ENCODE measurements at regions not wholly inside any gene's neighbourhood (a gene's known extent, or its start where the extent isn't known, plus 50 kb on each side); places are given as distances from the start of the nearest gene placed in this dataset.

DNA sequence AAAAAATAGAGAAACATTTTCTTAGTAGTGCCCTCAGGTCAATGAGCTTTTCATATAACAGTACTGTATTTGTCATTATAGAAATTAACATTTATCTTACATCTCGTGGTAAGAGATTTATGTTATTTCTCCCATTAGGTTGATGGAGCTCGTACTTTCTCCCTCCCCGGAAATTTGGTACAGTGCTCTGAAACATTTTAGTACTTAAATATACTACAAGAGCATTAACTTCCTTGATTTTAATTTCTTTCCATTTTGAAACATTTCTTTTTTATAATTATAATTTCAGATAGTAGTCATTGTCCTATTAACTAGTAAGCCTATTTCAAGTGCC is 205.4 kb downstream of the MBL2 start:
- Histone ChIP-seq H3K4me1 (no peaks in the 10 kb centered on the region), H3K36me3 (no peaks in the 10 kb centered on the region), H3K27ac (no peak overlapping the region), H3K27me3 (no peaks in the 10 kb centered on the region), H3K4me3 (no peak overlapping the region), H3K9me3 (no peaks in the 10 kb centered on the region)
- DNase-seq = no peak
- TF ChIP-seq POLR2A (IDR thresholded peaks at IDR 0.05) (no peak), EP300 (IDR thresholded peaks at IDR 0.05) (no peak), POLR2AphosphoS5 (IDR thresholded peaks at IDR 0.05) (no peak)
- TF ChIP-seq, protein P1, sequence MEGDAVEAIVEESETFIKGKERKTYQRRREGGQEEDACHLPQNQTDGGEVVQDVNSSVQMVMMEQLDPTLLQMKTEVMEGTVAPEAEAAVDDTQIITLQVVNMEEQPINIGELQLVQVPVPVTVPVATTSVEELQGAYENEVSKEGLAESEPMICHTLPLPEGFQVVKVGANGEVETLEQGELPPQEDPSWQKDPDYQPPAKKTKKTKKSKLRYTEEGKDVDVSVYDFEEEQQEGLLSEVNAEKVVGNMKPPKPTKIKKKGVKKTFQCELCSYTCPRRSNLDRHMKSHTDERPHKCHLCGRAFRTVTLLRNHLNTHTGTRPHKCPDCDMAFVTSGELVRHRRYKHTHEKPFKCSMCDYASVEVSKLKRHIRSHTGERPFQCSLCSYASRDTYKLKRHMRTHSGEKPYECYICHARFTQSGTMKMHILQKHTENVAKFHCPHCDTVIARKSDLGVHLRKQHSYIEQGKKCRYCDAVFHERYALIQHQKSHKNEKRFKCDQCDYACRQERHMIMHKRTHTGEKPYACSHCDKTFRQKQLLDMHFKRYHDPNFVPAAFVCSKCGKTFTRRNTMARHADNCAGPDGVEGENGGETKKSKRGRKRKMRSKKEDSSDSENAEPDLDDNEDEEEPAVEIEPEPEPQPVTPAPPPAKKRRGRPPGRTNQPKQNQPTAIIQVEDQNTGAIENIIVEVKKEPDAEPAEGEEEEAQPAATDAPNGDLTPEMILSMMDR (IDR thresholded peaks at IDR 0.05) = no peak
- ATAC-seq (ENCODE audit: low FRiP score in 2 of 2) = no peak
- 83 to 86% methylated on average over 3 of the region's 3 CpGs for WGBS, 2 donors

DNA sequence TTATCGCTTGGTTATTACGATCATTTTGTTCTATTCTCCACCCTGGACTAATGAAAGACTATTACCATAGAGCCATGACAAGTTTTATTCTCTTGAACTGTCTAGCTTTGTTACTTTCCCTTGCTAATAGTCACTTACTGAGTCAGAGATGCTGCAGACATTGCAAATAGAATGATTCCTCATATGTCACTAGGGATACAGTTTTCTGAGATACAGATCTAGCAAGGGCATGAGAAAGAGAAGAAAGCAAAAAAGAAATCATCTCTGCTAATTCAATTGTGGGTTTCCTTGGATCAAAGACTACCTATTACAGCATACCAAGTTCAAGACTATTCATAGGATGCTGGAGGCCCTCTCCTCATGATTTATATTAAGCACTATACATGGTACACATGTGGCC is 204.3 kb downstream of the MBL2 start:
- Histone ChIP-seq H3K9me3 (no peaks in the 10 kb centered on the region), H3K27me3 (no peaks in the 10 kb centered on the region), H3K4me3 (no peak overlapping the region), H3K4me1 (no peaks in the 10 kb centered on the region), H3K36me3 (no peaks in the 10 kb centered on the region), H3K27ac (no peak overlapping the region)
- DNase-seq (no peak), ATAC-seq (ENCODE audit: low FRiP score in 2 of 2) (no peak)
- no peak for TF ChIP-seq POLR2AphosphoS5 (IDR thresholded peaks at IDR 0.05)
- TF ChIP-seq POLR2A (IDR thresholded peaks at IDR 0.05) = no peak
- TF ChIP-seq EP300 (IDR thresholded peaks at IDR 0.05) = no peak
- TF ChIP-seq, protein P1 (IDR thresholded peaks at IDR 0.05) = no peak
- WGBS, 2 donors = 94 to 95% methylated on average over 2 of the region's 2 CpGs

DNA sequence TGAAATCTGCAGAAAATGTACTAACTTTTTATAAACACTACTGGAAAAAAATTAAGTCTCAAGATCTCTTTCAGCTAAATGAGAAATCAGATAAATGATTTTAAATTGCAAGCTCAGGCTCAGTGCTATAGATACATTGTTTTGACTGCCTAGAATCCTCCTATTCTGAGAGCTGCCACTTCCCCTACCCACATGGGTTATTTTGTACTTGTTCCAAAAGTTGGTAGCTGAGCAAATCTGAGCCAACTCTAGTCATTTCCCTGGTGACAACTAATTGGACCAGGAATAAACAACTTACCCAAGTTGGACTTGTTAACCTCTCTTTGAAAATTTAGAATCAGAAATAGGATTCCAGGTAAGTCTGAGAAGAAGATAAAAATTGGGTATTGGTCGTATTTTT is 202.1 kb downstream of the MBL2 start:
- Histone ChIP-seq H3K36me3 (no peaks in the 10 kb centered on the region), H3K9me3 (no peaks in the 10 kb centered on the region), H3K4me1 (no peaks in the 10 kb centered on the region), H3K4me3 (no peak overlapping the region), H3K27ac (no peak overlapping the region), H3K27me3 (no peaks in the 10 kb centered on the region)
- WGBS, 2 donors = 85 to 88% methylated on average over 1 of the region's 1 CpG
- TF ChIP-seq POLR2A (IDR thresholded peaks at IDR 0.05) (no peak), EP300 (IDR thresholded peaks at IDR 0.05) (no peak), POLR2AphosphoS5 (IDR thresholded peaks at IDR 0.05) (no peak)
- TF ChIP-seq, protein P1 (IDR thresholded peaks at IDR 0.05) = no peak
- ATAC-seq (ENCODE audit: low FRiP score in 2 of 2) = no peak
- DNase-seq = no peak

DNA sequence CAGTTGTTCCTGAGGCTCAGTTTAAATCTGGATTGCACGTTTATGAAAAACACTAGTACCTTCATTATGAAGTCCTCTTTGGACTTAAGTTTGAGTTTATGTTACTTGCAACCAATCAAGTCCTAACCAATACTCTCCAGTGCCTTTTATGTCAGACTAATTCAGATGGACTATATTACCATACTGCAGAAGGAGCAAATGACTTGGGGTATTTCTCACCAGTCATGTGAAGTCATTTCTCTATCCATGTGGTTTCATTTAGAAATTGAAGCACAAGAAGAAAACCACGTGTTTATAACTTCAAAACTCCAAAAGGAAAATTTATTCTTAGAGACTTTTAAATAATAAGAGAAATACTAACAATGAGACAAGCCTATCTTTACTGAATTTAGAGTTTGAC is 201.6 kb downstream of the MBL2 start:
- Histone ChIP-seq H3K27ac (no peak overlapping the region), H3K4me1 (no peaks in the 10 kb centered on the region), H3K4me3 (no peak overlapping the region), H3K27me3 (no peaks in the 10 kb centered on the region), H3K9me3 (no peaks in the 10 kb centered on the region), H3K36me3 (no peaks in the 10 kb centered on the region)
- ATAC-seq (ENCODE audit: low FRiP score in 2 of 2) = no peak
- no peak for DNase-seq
- 71 to 74% methylated on average over 2 of the region's 2 CpGs for WGBS, 2 donors
- no peak for TF ChIP-seq POLR2AphosphoS5 (IDR thresholded peaks at IDR 0.05)
- TF ChIP-seq EP300 (IDR thresholded peaks at IDR 0.05) = no peak
- no peak for TF ChIP-seq POLR2A (IDR thresholded peaks at IDR 0.05)
- TF ChIP-seq, protein P1 (IDR thresholded peaks at IDR 0.05) = no peak

DNA sequence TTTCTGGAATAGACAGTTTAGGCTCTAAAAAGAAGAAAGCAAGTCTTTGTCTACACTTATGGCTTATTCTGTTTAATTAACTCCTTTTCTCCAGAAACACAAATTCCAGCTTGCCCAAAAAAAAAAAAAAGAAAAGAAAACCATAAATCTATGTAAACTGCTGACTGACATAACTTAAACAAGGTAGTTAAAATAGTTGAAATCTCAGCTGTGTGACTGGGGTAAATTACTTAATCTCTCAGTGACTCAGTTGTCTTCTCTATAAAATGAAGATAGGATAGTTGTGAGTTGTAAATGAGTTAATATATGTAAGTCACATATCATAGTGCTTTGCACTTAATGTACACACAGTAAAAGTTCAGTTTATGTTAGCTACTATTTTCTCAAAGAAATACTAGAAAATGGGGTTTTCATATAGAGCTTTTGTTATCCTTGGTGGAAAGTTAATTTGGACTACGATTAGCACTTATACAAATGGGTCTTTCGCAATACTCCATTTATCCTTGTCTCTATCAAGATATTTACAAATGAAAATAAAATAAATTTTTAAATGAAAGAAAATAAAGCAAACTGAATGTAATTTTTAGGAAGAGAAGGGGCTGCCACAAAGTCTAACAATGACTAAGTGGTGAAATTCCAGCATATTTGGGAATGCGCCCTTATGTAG is 200.9 kb downstream of the MBL2 start:
- no peaks in the 10 kb centered on the region for H3K9me3 ChIP-seq
- DNase-seq (no peak), ATAC-seq (ENCODE audit: low FRiP score in 2 of 2) (no peak)
- WGBS, 2 donors = 87 to 90% methylated on average over 3 of the region's 3 CpGs
- no peaks in the 10 kb centered on the region for H3K36me3 ChIP-seq
- TF ChIP-seq, protein P1 (IDR thresholded peaks at IDR 0.05) = no peak
- no peak for TF ChIP-seq POLR2A (IDR thresholded peaks at IDR 0.05)
- no peak for TF ChIP-seq EP300 (IDR thresholded peaks at IDR 0.05)
- TF ChIP-seq POLR2AphosphoS5 (IDR thresholded peaks at IDR 0.05) = no peak
- H3K27me3 ChIP-seq = no peaks in the 10 kb centered on the region
- H3K4me3 ChIP-seq = no peak overlapping the region
- no peak overlapping the region for H3K27ac ChIP-seq
- H3K4me1 ChIP-seq = no peaks in the 10 kb centered on the region

All from upper lobe of left lung (tissue), 6 donors.